ENCODE measurements at regions not wholly inside any gene's neighbourhood (a gene's known extent, or its start where the extent isn't known, plus 50 kb on each side); places are given as distances from the start of the nearest gene placed in this dataset.

DNA sequence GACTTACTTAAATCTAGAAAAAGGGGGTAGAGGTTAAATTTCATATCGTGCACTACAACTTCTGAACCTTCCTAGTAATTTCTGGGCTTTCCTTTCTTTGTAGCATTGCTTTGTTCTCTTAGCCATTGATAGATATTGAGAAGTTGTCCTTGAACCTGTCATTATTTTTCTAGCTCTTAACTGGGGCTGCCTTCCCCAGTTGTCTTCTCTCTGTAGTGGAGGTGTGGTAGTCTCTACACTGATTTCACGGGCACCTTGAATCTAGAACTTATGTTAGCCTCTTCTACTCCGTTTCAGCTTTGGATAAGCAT lies 504.0 kb downstream of the PCNX1 start:
- TF ChIP-seq, protein P1, sequence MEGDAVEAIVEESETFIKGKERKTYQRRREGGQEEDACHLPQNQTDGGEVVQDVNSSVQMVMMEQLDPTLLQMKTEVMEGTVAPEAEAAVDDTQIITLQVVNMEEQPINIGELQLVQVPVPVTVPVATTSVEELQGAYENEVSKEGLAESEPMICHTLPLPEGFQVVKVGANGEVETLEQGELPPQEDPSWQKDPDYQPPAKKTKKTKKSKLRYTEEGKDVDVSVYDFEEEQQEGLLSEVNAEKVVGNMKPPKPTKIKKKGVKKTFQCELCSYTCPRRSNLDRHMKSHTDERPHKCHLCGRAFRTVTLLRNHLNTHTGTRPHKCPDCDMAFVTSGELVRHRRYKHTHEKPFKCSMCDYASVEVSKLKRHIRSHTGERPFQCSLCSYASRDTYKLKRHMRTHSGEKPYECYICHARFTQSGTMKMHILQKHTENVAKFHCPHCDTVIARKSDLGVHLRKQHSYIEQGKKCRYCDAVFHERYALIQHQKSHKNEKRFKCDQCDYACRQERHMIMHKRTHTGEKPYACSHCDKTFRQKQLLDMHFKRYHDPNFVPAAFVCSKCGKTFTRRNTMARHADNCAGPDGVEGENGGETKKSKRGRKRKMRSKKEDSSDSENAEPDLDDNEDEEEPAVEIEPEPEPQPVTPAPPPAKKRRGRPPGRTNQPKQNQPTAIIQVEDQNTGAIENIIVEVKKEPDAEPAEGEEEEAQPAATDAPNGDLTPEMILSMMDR (IDR thresholded peaks at IDR 0.05) = no peak
- intact Hi-C loops (cut with DNase I) = no loop called here
- Histone ChIP-seq H3K9me3 (no peaks in the 10 kb centered on the region), H3K4me1 (peaks cover 11% of the 10 kb centered on the region), H3K27me3 (no peaks in the 10 kb centered on the region), H3K36me3 (no peaks in the 10 kb centered on the region), H3K4me3 (no peak overlapping the region), H3K27ac (no peak overlapping the region)
- no peak for ATAC-seq
- DNase-seq = no peak

DNA sequence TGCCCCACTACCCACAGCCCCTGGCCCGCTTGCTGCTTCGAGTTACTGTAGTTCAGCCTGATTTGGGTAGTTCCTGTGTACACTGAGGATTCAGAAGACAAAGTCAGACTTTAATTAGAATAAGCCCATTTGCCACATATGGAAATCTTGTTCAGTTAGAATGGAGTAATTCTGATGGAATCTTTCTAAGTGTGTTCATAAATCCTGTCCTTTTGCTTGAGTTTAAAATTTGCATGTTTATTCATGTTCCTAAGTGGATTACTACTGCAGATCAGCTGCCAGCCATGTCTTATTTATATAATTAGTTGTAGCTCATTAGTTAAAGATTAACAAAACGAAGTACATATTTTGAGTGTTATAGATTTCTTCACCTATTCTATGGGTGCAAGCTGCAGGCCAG lies 504.5 kb downstream of the PCNX1 start:
- Histone ChIP-seq H3K4me1 (peaks cover 11% of the 10 kb centered on the region), H3K4me3 (no peak overlapping the region), H3K36me3 (no peaks in the 10 kb centered on the region), H3K27ac (no peak overlapping the region), H3K27me3 (no peaks in the 10 kb centered on the region), H3K9me3 (no peaks in the 10 kb centered on the region)
- DNase-seq = no peak
- ATAC-seq = no peak
- intact Hi-C loops (cut with DNase I) = no loop called here
- TF ChIP-seq, protein P1 (IDR thresholded peaks at IDR 0.05) = no peak

DNA sequence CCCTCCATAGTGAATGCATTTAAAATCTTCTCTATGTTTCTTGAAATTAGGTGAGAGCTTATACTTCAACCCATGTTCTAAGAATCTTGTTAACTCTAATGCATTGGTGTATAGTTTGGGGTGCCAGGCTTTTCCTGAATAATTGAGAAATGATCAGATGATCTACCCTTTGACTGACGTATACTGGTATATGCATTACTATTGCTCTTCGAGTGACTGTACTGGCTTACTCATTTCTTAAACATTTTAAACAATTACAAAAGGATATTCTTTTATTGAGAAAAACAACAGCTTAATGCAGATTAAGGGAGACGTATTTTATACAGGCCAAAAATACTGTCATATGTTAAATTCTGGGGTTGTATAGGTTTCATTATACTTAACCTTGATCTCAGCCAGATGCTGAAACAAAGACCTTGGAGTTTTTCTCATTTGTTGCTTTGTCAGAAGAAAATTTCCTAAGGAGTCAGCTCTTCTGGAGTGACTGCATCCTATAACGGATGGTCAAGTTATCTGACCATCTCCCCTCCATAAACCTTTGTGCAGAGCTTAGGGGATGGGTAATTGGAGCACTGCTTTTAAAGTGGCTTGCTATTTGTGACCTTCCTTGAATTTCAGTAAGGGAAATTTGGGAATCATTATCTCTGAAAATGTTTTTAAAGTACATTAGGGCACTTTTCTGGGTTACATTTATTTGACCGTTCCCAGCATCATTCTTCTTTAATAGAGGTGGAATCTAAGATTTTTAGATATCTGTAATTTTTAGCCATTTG lies 507.6 kb downstream of the PCNX1 start:
- no peak overlapping the region for H3K4me3 ChIP-seq
- TF ChIP-seq, protein P1 (IDR thresholded peaks at IDR 0.05) = no peak
- no peaks in the 10 kb centered on the region for H3K27me3 ChIP-seq
- H3K9me3 ChIP-seq = no peaks in the 10 kb centered on the region
- DNase-seq (no peak), ATAC-seq (no peak)
- no peak overlapping the region for H3K27ac ChIP-seq
- H3K4me1 ChIP-seq = peaks cover 11% of the 10 kb centered on the region
- no peaks in the 10 kb centered on the region for H3K36me3 ChIP-seq
- intact Hi-C loops (cut with DNase I) = no loop called here

DNA sequence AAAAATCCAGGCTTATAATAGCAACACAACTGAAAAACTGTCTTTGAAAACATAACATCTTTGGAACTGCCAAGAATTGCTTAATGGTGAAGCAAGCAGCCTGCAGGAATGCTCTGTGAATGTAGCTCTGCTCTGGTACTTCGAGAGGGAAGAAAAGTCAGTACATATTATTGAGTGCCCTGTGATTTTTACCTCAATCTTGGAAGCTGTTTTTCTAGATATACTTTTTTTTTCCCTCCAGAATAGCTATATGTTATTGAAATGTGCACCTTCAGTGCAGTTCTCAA lies 508.1 kb downstream of the PCNX1 start:
- no peak overlapping the region for H3K27ac ChIP-seq
- no peak overlapping the region for H3K4me3 ChIP-seq
- intact Hi-C loops (cut with DNase I) = no loop called here
- H3K4me1 ChIP-seq = peaks cover 11% of the 10 kb centered on the region
- ATAC-seq (no peak), DNase-seq (no peak)
- TF ChIP-seq, protein P1 (IDR thresholded peaks at IDR 0.05) = no peak
- no peaks in the 10 kb centered on the region for H3K9me3 ChIP-seq
- H3K36me3 ChIP-seq = no peaks in the 10 kb centered on the region
- no peaks in the 10 kb centered on the region for H3K27me3 ChIP-seq

DNA sequence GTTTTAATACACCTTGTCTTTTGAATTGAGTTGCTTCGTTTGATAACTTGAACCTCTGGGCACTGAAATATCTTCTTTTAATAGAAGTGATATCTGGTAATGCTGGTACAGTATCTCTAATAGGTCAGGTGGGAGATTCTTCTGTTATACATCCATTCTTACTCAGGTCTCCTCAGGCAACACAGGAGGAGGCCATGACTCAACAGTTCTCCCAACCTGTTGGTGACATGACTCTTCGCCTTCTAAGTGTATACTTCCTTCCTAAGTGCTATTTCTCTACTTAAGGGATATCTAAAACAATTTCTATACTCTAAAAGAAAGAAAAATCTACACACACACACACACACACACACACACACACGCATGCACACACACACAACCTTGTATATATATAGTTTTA lies 509.1 kb downstream of the PCNX1 start:
- ATAC-seq (no peak), DNase-seq (no peak)
- TF ChIP-seq, protein P1 (IDR thresholded peaks at IDR 0.05) = no peak
- H3K27me3 ChIP-seq = no peaks in the 10 kb centered on the region
- H3K4me3 ChIP-seq = no peak overlapping the region
- H3K27ac ChIP-seq = no peak overlapping the region
- no peaks in the 10 kb centered on the region for H3K9me3 ChIP-seq
- no peaks in the 10 kb centered on the region for H3K36me3 ChIP-seq
- intact Hi-C loops (cut with DNase I) = no loop called here
- peaks cover 2% of the 10 kb centered on the region for H3K4me1 ChIP-seq

Measured in upper lobe of right lung (tissue), 1 donor.